Epithelial cell of proximal tubule (primary cell): ENCODE measurements at regions not wholly inside any gene's neighbourhood (a gene's known extent, or its start where the extent isn't known, plus 50 kb on each side); places are given as distances from the start of the nearest gene placed in this dataset.

Experiments used
- DNase-seq: peaks from one replicate; pipeline ENCODE4 v3.0.0-alpha.2; 2011; ENCODE audit warnings: low read depth
- H3K4me3 ChIP-seq: 2 replicates; pipeline ENCODE4 v1.5.1; 2011; ENCODE audit warnings: low read depth, mild to moderate bottlenecking, low read length
- TF ChIP-seq, protein P1 (sequence below): conservative IDR thresholded peaks from 2 replicates; pipeline ENCODE4 v1.5.1; 2012; ENCODE audit warnings: low read depth, mild to moderate bottlenecking, low read length

- TF ChIP-seq, protein P1, sequence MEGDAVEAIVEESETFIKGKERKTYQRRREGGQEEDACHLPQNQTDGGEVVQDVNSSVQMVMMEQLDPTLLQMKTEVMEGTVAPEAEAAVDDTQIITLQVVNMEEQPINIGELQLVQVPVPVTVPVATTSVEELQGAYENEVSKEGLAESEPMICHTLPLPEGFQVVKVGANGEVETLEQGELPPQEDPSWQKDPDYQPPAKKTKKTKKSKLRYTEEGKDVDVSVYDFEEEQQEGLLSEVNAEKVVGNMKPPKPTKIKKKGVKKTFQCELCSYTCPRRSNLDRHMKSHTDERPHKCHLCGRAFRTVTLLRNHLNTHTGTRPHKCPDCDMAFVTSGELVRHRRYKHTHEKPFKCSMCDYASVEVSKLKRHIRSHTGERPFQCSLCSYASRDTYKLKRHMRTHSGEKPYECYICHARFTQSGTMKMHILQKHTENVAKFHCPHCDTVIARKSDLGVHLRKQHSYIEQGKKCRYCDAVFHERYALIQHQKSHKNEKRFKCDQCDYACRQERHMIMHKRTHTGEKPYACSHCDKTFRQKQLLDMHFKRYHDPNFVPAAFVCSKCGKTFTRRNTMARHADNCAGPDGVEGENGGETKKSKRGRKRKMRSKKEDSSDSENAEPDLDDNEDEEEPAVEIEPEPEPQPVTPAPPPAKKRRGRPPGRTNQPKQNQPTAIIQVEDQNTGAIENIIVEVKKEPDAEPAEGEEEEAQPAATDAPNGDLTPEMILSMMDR: no peak
- no peak overlapping the region for H3K4me3 ChIP-seq
- no peak for DNase-seq
Observed at GRCh38 chr18:22541232-22541631, 123.5 kb upstream of the CTAGE1 start.

DNA sequence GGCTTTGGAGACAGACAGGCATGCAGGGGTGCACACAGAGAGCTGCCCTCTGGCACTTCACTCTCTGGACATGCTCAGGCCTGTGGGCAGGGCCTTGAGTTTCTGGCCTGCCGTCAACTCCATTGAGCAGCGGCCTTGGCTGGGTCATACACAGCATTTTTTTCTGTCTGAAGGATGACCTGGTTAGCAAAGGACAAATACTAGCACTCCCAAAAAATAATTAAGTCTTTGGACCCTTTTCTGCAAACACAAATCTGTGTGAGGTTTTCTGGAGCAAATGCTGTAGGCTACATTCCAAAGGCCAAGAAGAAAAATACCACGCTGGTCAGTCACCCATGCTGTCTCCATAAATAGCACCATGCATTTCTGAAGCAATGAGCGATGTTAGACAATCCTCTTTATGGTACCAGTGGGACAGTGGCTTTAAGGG, 124.7 kb upstream of the CTAGE1 start:
- TF ChIP-seq, protein P1: no peak
- no peak for DNase-seq
- no peak overlapping the region for H3K4me3 ChIP-seq

DNA sequence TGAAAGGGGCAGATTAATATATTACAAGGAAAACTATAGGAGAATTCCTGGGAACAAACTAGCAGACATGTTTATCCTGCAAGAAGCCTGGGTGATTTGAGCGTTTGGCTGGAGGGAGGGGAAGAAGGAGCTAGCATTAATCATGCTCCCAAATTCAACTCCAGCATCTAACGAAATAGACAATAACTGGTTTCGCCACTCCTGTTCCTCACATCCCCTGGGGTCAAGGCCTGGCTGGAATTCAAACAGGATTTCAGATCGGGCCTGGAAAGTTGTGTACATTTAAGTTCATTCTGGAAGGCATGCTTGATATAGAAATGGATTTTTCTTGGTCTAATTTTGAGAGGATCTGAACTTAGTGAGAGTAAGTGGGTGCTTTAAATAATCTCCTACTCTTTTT, 126.1 kb upstream of the CTAGE1 start:
- TF ChIP-seq, protein P1: no peak
- no peak for DNase-seq
- no peak overlapping the region for H3K4me3 ChIP-seq

- TF ChIP-seq, protein P1: no peak
- H3K4me3 ChIP-seq: no peak overlapping the region
- DNase-seq: no peak
Observed at GRCh38 chr18:22544626-22545025, 126.9 kb upstream of the CTAGE1 start.

- H3K4me3 ChIP-seq: no peak overlapping the region
- DNase-seq: no peak
- TF ChIP-seq, protein P1: no peak
Observed at GRCh38 chr18:22545066-22545760, 127.5 kb upstream of the CTAGE1 start.

DNA sequence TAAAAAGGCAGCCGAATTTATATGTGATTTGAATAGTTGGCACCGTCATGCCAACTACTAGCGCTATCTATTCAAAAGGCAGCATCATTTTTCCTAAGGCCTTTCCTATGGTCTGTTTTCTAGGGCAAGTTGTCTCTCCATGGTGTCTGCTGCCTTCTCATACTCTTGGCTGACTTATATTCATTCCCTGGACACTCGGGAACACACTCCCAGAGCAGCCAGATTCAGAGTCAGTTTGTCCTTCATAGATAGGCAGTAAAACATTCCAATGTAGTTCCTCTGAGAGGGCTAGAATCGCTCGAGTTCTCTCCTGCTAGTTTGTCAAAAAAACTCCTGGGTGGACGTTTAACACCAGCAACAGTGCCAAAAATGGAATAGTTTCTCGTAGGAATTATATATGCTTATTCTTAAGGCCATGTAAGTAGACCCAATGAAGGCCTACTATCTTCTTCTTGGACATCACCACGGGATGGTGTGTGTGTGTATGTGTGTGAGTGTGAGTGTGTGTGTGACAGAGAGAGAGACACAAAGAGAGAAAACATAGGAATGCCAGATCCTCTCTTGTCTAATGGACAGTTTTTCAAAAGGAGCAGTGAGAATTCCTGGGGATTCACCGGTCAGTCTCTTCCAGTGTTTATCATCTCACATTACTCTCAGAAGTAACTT, 129.3 kb upstream of the CTAGE1 start:
- TF ChIP-seq, protein P1: no peak
- H3K4me3 ChIP-seq: no peak overlapping the region
- DNase-seq: no peak
